PC-9 (cell line): ENCODE measurements at regions not wholly inside any gene's neighbourhood (a gene's known extent, or its start where the extent isn't known, plus 50 kb on each side); places are given as distances from the start of the nearest gene placed in this dataset.

ENCODE experiments used
- BruUV-seq: library from RNA; stranded (reverse); fragments of 400-500 nt; replicated peaks from 2 replicates; lab custom pipeline; 2021; lab: Mats Ljungman, UMichigan
- CTCF ChIA-PET: fragments of 300-600 bp; sonication (Branson Sonifier 250); formaldehyde crosslinking; loops from one replicate; lab custom pipeline; 2022; ENCODE audit warnings: antibody characterized with exemption; lab: Charles Lee
- POLR2A ChIA-PET: fragments of 300-600 bp; sonication (Branson Sonifier 250); formaldehyde crosslinking; loops from one replicate; lab custom pipeline; 2022; ENCODE audit warnings: antibody characterized with exemption; ENCODE audit not compliant: unreplicated experiment; lab: Charles Lee
- DNase-seq, 2 experiments: peaks; one replicate each; pipeline versions ENCODE4 v3.0.0 to v3.0.0-alpha.2; 2015 to 2022; ENCODE audit warnings: mixed read lengths in 1 of 2
- H2AFZ ChIP-seq: fragments of 200-600 bp; sonication (generic); 2 replicates; pipeline ENCODE4 v1.8.1; 2017; ENCODE audit warnings: antibody characterized with exemption
- H3F3A ChIP-seq: fragments of 200-600 bp; sonication (generic); 2 replicates; pipeline ENCODE4 v1.8.1; 2017; ENCODE audit warnings: antibody characterized with exemption, mild to moderate bottlenecking, low read depth; ENCODE audit not compliant: insufficient read depth
- H3K27ac ChIP-seq: fragments of 200-600 bp; sonication (generic); 2 replicates; pipeline ENCODE4 v1.6.1; 2016; ENCODE audit warnings: mixed run types
- H3K27me3 ChIP-seq: fragments of 200-600 bp; sonication (generic); 2 replicates; pipeline ENCODE4 v1.6.1; 2016; ENCODE audit warnings: low read depth, mixed run types; ENCODE audit not compliant: insufficient read depth
- H3K36me3 ChIP-seq: fragments of 200-600 bp; sonication (generic); 2 replicates; pipeline ENCODE4 v1.6.1; 2016; ENCODE audit warnings: low read depth, mixed run types
- H3K4me1 ChIP-seq: fragments of 200-600 bp; sonication (generic); replicated peaks from 2 replicates; pipeline ENCODE4 v1.6.1; 2016; ENCODE audit warnings: mixed run types; ENCODE audit not compliant: insufficient read depth
- H3K4me2 ChIP-seq: fragments of 200-600 bp; sonication (generic); 2 replicates; pipeline ENCODE4 v1.6.1; 2017; ENCODE audit warnings: mixed run types
- H3K4me3 ChIP-seq: fragments of 200-600 bp; sonication (generic); 2 replicates; pipeline ENCODE4 v1.6.1; 2016; ENCODE audit warnings: mixed run types
- H3K79me2 ChIP-seq: fragments of 200-600 bp; sonication (generic); 2 replicates; pipeline ENCODE4 v1.6.1; 2017; ENCODE audit warnings: low read depth, mixed run types
- H3K9me2 ChIP-seq: fragments of 200-600 bp; sonication (generic); 2 replicates; pipeline ENCODE4 v1.8.1; 2017; ENCODE audit warnings: mild to moderate bottlenecking; ENCODE audit not compliant: insufficient read depth
- H3K9me3 ChIP-seq: fragments of 200-600 bp; sonication (generic); 2 replicates; pipeline ENCODE4 v1.8.1; 2016; ENCODE audit warnings: low read depth; ENCODE audit not compliant: insufficient read depth
- H4K20me1 ChIP-seq: fragments of 200-600 bp; sonication (generic); 2 replicates; pipeline ENCODE4 v1.8.1; 2017; ENCODE audit not compliant: insufficient read depth
- EZH2 ChIP-seq: fragments of 200-600 bp; sonication (generic); IDR thresholded peaks from 2 replicates; pipeline ENCODE4 v1.8.0; 2017; ENCODE audit warnings: antibody characterized with exemption, low read depth
- intact Hi-C: fragments of 100-400 bp; cut with micrococcal nuclease; formaldehyde crosslinking; loops from one replicate; pipeline ENCODE4 v1.10.0; 2022; ENCODE audit not compliant: unreplicated experiment
- TF ChIP-seq, protein P1 (sequence below): fragments of 200-600 bp; sonication (generic); conservative IDR thresholded peaks from 2 replicates; pipeline ENCODE4 v1.6.1; 2017; ENCODE audit warnings: mixed run types, antibody characterized with exemption, mild to moderate bottlenecking, moderate library complexity

DNA sequence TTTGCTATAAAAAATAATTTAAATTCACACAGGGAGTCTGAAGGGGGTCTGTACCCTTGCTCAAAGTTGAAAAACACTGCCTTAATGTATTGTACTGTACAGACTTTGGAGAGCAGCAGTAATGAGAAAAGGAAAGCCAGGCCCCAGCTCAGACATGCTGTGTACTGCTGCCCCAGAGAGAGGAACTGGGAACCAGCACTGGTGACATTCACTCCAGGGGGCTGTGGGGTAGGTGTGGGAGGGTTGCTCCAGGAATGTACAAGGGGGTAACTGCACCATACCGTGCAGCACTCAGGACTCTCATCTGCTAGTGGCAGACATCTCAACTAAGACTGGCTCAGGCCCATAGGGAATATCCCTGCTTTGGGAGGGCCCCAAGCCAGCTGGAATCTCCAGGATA, 146.0 kb upstream of the RMP24 start:
- Histone ChIP-seq H2AFZ (no peak overlapping the region), H3K4me3 (no peak overlapping the region), H3K4me2 (no peak overlapping the region), H3K79me2 (no peaks in the 10 kb centered on the region), H3K4me1 (no peaks in the 10 kb centered on the region), H3K9me2 (no peaks in the 10 kb centered on the region), H3K27me3 (no peaks in the 10 kb centered on the region), H3K27ac (no peak overlapping the region), H3K36me3 (no peaks in the 10 kb centered on the region), H3K9me3 (no peaks in the 10 kb centered on the region), H4K20me1 (no peaks in the 10 kb centered on the region), H3F3A (no peaks in the 10 kb centered on the region)
- intact Hi-C loops: no loop called here
- no TSS peak for BruUV-seq
- CTCF ChIA-PET: no interaction called here
- DNase-seq: no peak
- TF ChIP-seq, protein P1, sequence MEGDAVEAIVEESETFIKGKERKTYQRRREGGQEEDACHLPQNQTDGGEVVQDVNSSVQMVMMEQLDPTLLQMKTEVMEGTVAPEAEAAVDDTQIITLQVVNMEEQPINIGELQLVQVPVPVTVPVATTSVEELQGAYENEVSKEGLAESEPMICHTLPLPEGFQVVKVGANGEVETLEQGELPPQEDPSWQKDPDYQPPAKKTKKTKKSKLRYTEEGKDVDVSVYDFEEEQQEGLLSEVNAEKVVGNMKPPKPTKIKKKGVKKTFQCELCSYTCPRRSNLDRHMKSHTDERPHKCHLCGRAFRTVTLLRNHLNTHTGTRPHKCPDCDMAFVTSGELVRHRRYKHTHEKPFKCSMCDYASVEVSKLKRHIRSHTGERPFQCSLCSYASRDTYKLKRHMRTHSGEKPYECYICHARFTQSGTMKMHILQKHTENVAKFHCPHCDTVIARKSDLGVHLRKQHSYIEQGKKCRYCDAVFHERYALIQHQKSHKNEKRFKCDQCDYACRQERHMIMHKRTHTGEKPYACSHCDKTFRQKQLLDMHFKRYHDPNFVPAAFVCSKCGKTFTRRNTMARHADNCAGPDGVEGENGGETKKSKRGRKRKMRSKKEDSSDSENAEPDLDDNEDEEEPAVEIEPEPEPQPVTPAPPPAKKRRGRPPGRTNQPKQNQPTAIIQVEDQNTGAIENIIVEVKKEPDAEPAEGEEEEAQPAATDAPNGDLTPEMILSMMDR: no peak
- no peak for TF ChIP-seq EZH2
- POLR2A ChIA-PET: no interaction called here

DNA sequence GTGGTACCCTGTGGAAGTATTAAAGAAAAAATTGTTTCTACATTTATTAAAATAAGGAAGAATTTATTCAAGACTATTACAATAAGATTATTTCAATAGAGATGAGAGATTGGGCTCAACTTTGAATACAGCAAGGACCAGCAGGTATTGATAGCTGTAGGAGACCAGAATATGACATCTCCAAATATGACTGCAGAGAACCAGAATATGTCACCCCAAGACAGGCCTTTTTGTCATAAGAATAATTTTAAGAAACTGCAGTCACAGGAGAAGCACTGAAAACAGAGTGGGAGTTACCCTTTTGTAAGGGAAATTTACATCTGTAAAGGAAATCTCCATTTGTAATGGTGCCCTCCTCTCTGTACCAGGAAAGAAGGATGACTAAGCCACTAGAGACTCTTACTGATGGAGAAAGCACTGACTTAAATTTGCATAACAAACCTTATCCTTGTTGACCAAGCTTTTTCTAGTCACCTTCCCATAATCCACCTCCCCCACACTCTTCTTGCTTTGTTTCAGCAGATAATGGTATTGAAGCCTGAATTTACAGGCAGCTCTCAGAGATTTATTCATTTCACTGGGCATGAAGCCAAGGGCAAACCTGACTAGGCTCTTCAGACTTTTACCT, 145.1 kb upstream of the RMP24 start:
- H3K4me2 ChIP-seq: no peak overlapping the region
- H3K4me3 ChIP-seq: no peak overlapping the region
- no peaks in the 10 kb centered on the region for H3K79me2 ChIP-seq
- CTCF ChIA-PET: no interaction called here
- DNase-seq: no peak
- no peaks in the 10 kb centered on the region for H3K27me3 ChIP-seq
- H3K27ac ChIP-seq: no peak overlapping the region
- no peaks in the 10 kb centered on the region for H3K36me3 ChIP-seq
- TF ChIP-seq, protein P1: no peak
- no peak for TF ChIP-seq EZH2
- no peak overlapping the region for H2AFZ ChIP-seq
- intact Hi-C loops: no loop called here
- H3K9me2 ChIP-seq: no peaks in the 10 kb centered on the region
- H4K20me1 ChIP-seq: no peaks in the 10 kb centered on the region
- no peaks in the 10 kb centered on the region for H3K4me1 ChIP-seq
- POLR2A ChIA-PET: no interaction called here
- no peaks in the 10 kb centered on the region for H3K9me3 ChIP-seq
- no peaks in the 10 kb centered on the region for H3F3A ChIP-seq
- no TSS peak for BruUV-seq

DNA sequence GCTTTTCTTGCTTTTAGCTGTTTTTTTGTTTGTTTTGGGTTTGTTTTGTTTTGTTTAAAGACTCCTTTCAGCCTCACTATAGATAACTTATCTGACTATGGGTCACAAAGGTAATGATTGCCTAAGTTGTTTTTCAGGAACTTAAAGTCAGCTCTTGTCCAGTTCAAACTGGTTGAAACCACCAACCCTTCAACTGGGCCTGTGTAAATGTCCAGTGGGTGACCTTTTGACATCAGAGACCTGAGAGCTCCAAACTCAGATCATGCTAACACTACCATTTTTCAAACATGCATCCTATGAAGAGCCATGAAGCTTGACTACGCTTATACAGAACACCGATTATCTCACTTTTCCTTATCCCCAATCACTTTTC, 144.6 kb upstream of the RMP24 start:
- H3K9me2 ChIP-seq: no peaks in the 10 kb centered on the region
- no peaks in the 10 kb centered on the region for H4K20me1 ChIP-seq
- H3F3A ChIP-seq: no peaks in the 10 kb centered on the region
- H3K27me3 ChIP-seq: no peaks in the 10 kb centered on the region
- H3K27ac ChIP-seq: no peak overlapping the region
- H3K9me3 ChIP-seq: no peaks in the 10 kb centered on the region
- no peak overlapping the region for H2AFZ ChIP-seq
- no peak for DNase-seq
- ChIA-PET CTCF (no interaction called here), POLR2A (no interaction called here)
- TF ChIP-seq, protein P1: no peak
- no peak for TF ChIP-seq EZH2
- no TSS peak for BruUV-seq
- intact Hi-C loops: no loop called here
- no peak overlapping the region for H3K4me2 ChIP-seq
- H3K4me1 ChIP-seq: no peaks in the 10 kb centered on the region
- H3K36me3 ChIP-seq: no peaks in the 10 kb centered on the region
- no peak overlapping the region for H3K4me3 ChIP-seq
- H3K79me2 ChIP-seq: no peaks in the 10 kb centered on the region
